ENCODE measurements at regions not wholly inside any gene's neighbourhood (a gene's known extent, or its start where the extent isn't known, plus 50 kb on each side); places are given as distances from the start of the nearest gene placed in this dataset.

DNA sequence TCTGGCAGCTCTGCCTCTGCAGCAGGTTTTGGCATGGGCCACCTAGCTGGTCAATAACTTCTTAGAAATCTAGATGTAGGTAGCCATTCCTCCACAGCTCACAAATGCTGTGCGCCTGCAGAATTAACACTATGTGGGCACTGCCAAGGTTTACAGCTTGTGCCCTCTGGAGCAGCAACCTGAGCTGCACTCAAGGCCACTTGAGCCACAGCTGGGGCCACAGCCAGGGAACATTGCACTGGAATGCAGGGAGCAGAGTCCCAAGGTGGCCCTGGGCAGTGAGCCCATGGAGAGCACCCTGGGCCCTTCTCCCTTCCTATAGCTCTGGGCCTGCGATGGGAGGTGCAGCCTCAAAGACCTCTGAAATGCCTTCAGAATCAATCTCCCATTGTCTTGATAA lies 365.3 kb downstream of the SATB2 start:
- H3K27me3 ChIP-seq (replicated peaks; ENCODE audit: insufficient read depth) = no peaks in the 10 kb centered on the region
- H3K4me1 ChIP-seq (ENCODE audit: control insufficient read depth in 1 of 2, low read depth in 2 of 2) = no peaks in the 10 kb centered on the region
- no peaks in the 10 kb centered on the region for H3K9me3 ChIP-seq
- no peak for TF ChIP-seq CTCF (IDR thresholded peaks at IDR 0.05)
- H3K36me3 ChIP-seq = no peaks in the 10 kb centered on the region
- DNase-seq (ENCODE audit: low spot score) (no peak), ATAC-seq (ENCODE audit: insufficient number of reproducible peaks, low FRiP score, low read depth) (no peak)
- H3K27ac ChIP-seq = no peak overlapping the region
- no peak overlapping the region for H3K4me3 ChIP-seq

DNA sequence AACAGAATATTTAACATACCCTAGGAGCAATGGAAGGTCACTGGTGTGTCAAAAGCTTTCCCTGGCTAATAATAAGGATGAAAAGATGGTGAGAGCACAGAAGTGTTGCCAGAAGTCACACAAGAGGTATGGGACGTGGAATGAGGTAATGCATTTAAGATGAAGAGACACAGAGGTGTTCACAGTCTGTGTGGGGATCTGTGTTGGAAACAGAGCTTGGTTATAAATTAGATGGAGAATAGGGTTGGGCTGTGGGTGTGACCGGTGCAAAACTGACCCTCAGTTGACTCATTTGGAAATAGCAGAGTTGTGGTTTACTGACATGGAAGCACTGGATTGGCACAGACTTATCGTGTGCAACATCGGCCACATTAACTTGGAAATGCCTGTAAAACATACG lies 372.5 kb downstream of the SATB2 start:
- TF ChIP-seq CTCF (IDR thresholded peaks at IDR 0.05) = no peak
- no peak for ATAC-seq (ENCODE audit: insufficient number of reproducible peaks, low FRiP score, low read depth)
- Histone ChIP-seq H3K36me3 (no peaks in the 10 kb centered on the region), H3K9me3 (no peaks in the 10 kb centered on the region), H3K4me1 (ENCODE audit: control insufficient read depth in 1 of 2, low read depth in 2 of 2) (no peaks in the 10 kb centered on the region), H3K27ac (no peak overlapping the region), H3K27me3 (replicated peaks; ENCODE audit: insufficient read depth) (no peaks in the 10 kb centered on the region), H3K4me3 (no peak overlapping the region)
- DNase-seq (ENCODE audit: low spot score) = no peak

GRCh38 chr2:199070322-199070949 lies 387.3 kb downstream of the SATB2 start:
- no peak for DNase-seq (ENCODE audit: low spot score)
- Histone ChIP-seq H3K27me3 (replicated peaks; ENCODE audit: insufficient read depth) (no peaks in the 10 kb centered on the region), H3K9me3 (no peaks in the 10 kb centered on the region), H3K4me3 (no peak overlapping the region), H3K27ac (no peak overlapping the region), H3K36me3 (no peaks in the 10 kb centered on the region), H3K4me1 (ENCODE audit: control insufficient read depth in 1 of 2, low read depth in 2 of 2) (no peaks in the 10 kb centered on the region)
- no peak for TF ChIP-seq CTCF (IDR thresholded peaks at IDR 0.05)
- ATAC-seq (ENCODE audit: insufficient number of reproducible peaks, low FRiP score, low read depth) = no peak

DNA sequence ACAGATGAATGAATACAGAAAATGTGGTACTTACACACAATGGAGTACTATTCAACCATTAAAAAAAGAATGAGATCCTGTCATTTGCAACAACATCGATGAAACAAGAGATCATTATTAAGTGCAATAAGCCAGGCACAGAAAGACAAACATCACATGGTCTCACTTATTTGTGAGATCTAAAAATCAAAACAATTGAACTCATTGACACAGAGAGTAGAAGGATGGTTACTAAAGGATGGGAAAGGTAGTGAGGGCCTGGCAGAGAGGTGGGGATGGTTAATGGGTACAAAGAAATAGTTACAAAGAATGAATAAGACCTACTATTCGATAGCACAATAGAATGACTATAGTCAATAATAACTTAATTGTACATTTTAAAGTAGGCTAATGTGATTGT lies 393.5 kb downstream of the SATB2 start:
- Histone ChIP-seq H3K4me3 (no peak overlapping the region), H3K27me3 (replicated peaks; ENCODE audit: insufficient read depth) (no peaks in the 10 kb centered on the region), H3K4me1 (ENCODE audit: control insufficient read depth in 1 of 2, low read depth in 2 of 2) (no peaks in the 10 kb centered on the region), H3K36me3 (no peaks in the 10 kb centered on the region), H3K9me3 (peaks cover 3% of the 10 kb centered on the region), H3K27ac (no peak overlapping the region)
- ATAC-seq (ENCODE audit: insufficient number of reproducible peaks, low FRiP score, low read depth) (no peak), DNase-seq (ENCODE audit: low spot score) (no peak)
- no peak for TF ChIP-seq CTCF (IDR thresholded peaks at IDR 0.05)

DNA sequence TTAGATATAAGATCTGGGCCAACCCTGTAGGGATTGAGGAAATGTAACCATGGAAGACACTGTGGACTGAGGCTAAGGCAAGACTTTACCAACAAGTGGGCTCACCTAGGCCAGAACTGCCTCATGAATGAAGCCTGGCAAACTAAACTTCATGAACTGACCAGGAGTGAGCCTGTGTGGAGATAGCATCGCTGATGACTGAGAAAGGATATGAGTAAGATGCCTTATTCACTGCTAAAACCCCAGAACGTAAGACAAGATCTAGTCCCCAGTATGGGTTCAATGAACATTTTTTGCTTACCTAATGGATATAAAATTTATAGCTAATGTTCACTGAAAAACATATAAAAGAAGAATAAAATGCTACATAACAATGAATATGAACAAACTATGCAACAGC lies 399.8 kb downstream of the SATB2 start:
- Histone ChIP-seq H3K9me3 (peaks cover 3% of the 10 kb centered on the region), H3K27ac (no peak overlapping the region), H3K27me3 (replicated peaks; ENCODE audit: insufficient read depth) (no peaks in the 10 kb centered on the region), H3K4me3 (no peak overlapping the region), H3K36me3 (no peaks in the 10 kb centered on the region), H3K4me1 (ENCODE audit: control insufficient read depth in 1 of 2, low read depth in 2 of 2) (no peaks in the 10 kb centered on the region)
- TF ChIP-seq CTCF (IDR thresholded peaks at IDR 0.05) = no peak
- DNase-seq (ENCODE audit: low spot score) (no peak), ATAC-seq (ENCODE audit: insufficient number of reproducible peaks, low FRiP score, low read depth) (no peak)
